NT2/D1 (cell line): ENCODE measurements at regions not wholly inside any gene's neighbourhood (a gene's known extent, or its start where the extent isn't known, plus 50 kb on each side); places are given as distances from the start of the nearest gene placed in this dataset.
"Not testable (repeated sequence)": the region's sequence is repeated elsewhere in the genome, so short reads cannot be mapped to it uniquely, and the experiment has no call there.

Experiments used
- SUZ12 ChIP-seq: IDR thresholded peaks from 2 replicates; pipeline ENCODE4 v1.6.1; 2011; ENCODE audit not compliant: insufficient read length, insufficient read depth; ENCODE audit errors: extremely low read depth
- YY1 ChIP-seq: IDR thresholded peaks from 2 replicates; pipeline ENCODE4 v1.6.1; 2011; ENCODE audit not compliant: insufficient read length, insufficient read depth
- ZNF274 ChIP-seq: IDR thresholded peaks from 2 replicates; pipeline ENCODE4 v1.6.1; 2011; ENCODE audit warnings: mild to moderate bottlenecking, low read depth, low read length

DNA sequence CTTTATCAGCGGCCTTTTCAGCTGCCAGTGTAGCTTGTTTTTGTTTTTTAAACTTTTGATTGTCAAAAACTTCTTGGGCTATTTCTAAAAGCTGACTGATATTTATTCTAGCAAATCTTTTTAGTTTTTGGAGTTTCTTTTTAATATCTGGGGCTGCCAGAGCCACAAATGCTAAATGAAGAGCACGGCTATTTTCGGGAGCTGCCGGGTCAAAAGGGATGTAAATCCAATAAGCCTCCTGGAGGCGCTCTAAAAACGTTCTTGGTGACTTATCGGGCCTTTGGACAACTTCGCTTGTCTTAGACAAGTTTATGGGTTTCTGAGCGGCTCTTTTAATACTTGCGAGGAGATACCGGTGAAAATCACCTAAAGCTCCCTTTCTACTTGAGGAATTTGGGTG lies 166.1 kb upstream of the CCZ1B start:
- TF ChIP-seq ZNF274, YY1, SUZ12: not testable (repeated sequence)
